Epithelial cell of esophagus (primary cell): ENCODE measurements at regions not wholly inside any gene's neighbourhood (a gene's known extent, or its start where the extent isn't known, plus 50 kb on each side); places are given as distances from the start of the nearest gene placed in this dataset.

ENCODE experiments used
- DNase-seq: peaks from one replicate; pipeline ENCODE4 v3.0.0; 2010; ENCODE audit warnings: low read depth
- H3K4me3 ChIP-seq: 2 replicates; pipeline ENCODE4 v1.5.1; 2011; ENCODE audit warnings: mild to moderate bottlenecking, low read length, control low read depth
- TF ChIP-seq, protein P1 (sequence below): IDR thresholded peaks from 2 replicates; pipeline ENCODE4 v1.5.1; 2011; ENCODE audit warnings: low read depth, mild to moderate bottlenecking, low read length, control low read depth, inconsistent platforms; ENCODE audit not compliant: insufficient read depth; ENCODE audit errors: missing control alignments

DNA sequence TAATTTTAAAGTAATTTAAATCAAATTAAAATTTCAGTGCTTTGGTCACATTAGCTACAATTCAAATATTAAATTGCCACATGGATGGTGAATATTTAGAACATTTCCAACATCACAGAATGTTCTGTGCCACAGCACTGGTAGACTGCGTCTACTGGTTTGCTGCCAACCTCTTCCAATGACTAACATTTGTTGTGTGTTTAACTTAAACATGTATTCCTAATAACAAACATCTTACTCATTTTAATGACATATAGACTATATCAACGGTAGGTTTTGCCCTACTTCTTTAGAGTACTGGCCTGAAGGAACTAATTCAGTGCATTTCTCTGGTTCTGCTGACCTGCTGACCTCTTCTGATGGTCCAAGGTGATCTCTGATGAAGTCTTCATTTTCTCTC is 157.6 kb downstream of the DCK start:
- H3K4me3 ChIP-seq: no peak overlapping the region
- TF ChIP-seq, protein P1, sequence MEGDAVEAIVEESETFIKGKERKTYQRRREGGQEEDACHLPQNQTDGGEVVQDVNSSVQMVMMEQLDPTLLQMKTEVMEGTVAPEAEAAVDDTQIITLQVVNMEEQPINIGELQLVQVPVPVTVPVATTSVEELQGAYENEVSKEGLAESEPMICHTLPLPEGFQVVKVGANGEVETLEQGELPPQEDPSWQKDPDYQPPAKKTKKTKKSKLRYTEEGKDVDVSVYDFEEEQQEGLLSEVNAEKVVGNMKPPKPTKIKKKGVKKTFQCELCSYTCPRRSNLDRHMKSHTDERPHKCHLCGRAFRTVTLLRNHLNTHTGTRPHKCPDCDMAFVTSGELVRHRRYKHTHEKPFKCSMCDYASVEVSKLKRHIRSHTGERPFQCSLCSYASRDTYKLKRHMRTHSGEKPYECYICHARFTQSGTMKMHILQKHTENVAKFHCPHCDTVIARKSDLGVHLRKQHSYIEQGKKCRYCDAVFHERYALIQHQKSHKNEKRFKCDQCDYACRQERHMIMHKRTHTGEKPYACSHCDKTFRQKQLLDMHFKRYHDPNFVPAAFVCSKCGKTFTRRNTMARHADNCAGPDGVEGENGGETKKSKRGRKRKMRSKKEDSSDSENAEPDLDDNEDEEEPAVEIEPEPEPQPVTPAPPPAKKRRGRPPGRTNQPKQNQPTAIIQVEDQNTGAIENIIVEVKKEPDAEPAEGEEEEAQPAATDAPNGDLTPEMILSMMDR: no peak
- DNase-seq: peak; percentile 18

- no peak overlapping the region for H3K4me3 ChIP-seq
- TF ChIP-seq, protein P1: no peak
- no peak for DNase-seq
Measured at GRCh38 chr4:71156616-71157015, 163.2 kb downstream of the DCK start.

GRCh38 chr4:71162386-71162785 is 168.9 kb downstream of the DCK start:
- DNase-seq: no peak
- no peak overlapping the region for H3K4me3 ChIP-seq
- TF ChIP-seq, protein P1: no peak

DNA sequence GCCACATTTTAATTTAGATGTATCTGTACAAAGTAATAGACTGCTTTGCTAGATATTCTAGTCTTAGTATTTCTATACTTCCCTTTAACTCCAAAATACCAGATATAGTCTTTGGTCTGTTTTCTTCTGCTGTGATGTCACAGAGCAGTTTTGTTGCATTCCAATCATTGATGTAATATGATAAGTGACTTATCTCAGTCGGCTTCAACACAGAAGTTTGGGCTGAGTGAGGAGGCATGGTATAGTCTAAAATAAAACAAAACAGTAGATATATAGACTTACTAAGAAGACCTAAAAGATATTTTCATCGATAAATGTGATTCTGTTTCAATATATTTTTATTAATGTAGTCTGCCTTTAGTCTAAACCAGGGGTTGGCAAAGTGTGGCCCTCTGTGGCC is 169.9 kb downstream of the DCK start:
- no peak for DNase-seq

GRCh38 chr4:71167083-71167482 is 171.7 kb upstream of the SLC4A4 start:
- DNase-seq: no peak
- no peak overlapping the region for H3K4me3 ChIP-seq
- TF ChIP-seq, protein P1: no peak

More for the DNA sequence above, 169.9 kb downstream of the DCK start:
- TF ChIP-seq, protein P1: no peak
- H3K4me3 ChIP-seq: no peak overlapping the region

- TF ChIP-seq, protein P1: no peak
- no peak for DNase-seq
- H3K4me3 ChIP-seq: no peak overlapping the region
Measured at GRCh38 chr4:71171592-71171991, 167.2 kb upstream of the SLC4A4 start.

DNA sequence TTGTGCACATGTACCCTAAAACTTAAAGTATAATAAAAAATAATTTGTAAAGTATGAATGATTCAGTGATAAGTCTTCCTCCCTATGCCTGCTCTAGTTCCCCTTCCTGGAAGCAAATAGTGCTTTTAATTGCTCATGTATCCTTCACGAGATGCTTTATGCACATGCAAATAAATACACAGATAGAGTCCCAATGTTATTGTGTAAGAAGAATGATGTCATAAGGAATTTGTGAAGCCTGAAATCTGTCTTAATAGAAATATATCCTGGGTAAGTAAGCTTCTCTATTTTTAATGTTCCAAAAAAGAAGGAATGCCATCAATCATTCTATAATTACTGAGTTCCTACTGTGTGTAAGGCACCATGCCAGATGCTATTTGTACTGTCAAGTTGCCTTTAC is 157.5 kb upstream of the SLC4A4 start:
- H3K4me3 ChIP-seq: no peak overlapping the region
- TF ChIP-seq, protein P1: no peak
- no peak for DNase-seq
